Raji (cell line): ENCODE measurements at regions not wholly inside any gene's neighbourhood (a gene's known extent, or its start where the extent isn't known, plus 50 kb on each side); places are given as distances from the start of the nearest gene placed in this dataset.

Experiments
- POLR2A ChIP-seq: IDR thresholded peaks from 2 replicates; pipeline ENCODE4 v1.6.1; 2011; ENCODE audit warnings: low read depth, low read length, control low read depth; ENCODE audit not compliant: insufficient read depth

DNA sequence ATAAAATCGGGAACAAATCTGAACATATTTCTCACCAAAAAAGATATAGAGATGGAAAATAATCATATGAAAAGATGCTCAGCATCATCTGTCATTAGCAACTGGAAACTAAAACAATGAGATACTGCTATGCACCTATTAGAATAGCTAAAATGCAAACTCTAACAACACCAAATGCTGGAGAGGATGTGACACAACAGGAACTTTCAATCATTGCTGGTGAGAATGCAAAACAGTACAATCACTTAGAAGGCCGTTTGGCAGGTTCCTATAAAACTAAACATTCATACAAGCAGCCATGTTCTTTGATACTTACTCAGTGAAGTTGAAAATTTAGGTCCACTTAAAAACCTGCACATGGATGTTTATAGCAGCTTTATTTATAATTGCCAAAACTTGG, 67.0 kb downstream of the FAM50B start:
- TF ChIP-seq POLR2A: no peak

DNA sequence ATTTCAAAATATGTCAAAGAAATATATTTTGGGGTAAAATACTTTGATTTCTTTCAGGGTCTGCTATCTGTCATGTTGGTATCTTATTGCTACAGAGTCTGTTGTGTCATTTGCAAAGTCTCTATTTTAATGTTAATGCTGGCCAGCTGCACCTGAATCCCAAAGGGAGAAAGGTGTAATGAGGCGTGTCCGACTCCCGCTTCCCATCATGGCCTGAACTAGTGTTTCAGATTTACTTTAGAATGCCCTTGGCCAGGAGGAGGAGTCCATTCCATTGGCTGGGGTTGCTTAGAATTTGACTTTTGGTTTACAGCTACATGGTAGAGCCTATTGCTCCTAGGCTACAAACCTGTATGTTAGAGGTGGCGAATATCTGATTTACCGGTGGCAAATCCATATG, 69.3 kb downstream of the FAM50B start:
- no peak for TF ChIP-seq POLR2A

- TF ChIP-seq POLR2A: no peak
These were observed 70.0 kb downstream of the FAM50B start for GRCh38 chr6:3919130-3919628.

GRCh38 chr6:3919849-3920248, 70.7 kb downstream of the FAM50B start:
- TF ChIP-seq POLR2A: no peak

GRCh38 chr6:3920321-3920720, 71.1 kb downstream of the FAM50B start:
- TF ChIP-seq POLR2A: no peak

DNA sequence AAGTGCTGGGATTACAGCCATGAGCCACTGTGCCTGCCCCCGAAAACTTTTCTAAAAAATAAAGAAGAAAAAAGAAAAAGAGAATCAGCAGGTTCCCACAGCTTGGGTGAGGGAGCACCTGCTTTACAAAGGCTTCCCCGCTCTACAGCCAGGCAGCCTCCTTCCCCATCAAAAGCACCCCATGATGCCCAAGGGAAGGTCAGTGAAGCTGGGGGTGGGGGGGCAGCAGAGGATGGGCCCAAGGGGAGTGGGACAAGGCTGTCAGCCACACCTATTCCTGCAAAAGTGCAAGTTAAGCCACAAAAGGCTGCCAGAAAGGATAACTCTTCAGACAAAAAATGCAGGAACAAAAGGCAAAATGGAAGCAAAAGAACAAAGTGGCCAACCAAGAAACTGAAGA, 72.5 kb downstream of the FAM50B start:
- no peak for TF ChIP-seq POLR2A

DNA sequence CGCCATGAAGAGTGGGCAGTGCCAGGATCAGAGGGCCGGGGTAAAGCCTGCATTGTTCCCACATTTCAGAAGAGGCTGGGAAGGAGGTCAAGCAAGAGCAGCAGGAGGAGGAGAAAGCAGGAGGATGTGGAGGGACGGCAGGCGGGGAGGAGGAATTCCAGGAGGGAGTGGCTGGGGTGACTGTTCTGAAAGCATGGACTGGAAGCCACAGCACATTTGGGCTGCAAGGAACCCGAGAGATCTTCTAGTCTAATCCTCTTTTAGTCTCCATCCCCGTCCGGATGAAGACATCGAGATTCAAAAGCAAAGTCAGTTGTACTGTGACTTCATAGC, 76.9 kb downstream of the FAM50B start:
- no peak for TF ChIP-seq POLR2A

- no peak for TF ChIP-seq POLR2A
These were observed 78.9 kb downstream of the FAM50B start for GRCh38 chr6:3928111-3928510.

DNA sequence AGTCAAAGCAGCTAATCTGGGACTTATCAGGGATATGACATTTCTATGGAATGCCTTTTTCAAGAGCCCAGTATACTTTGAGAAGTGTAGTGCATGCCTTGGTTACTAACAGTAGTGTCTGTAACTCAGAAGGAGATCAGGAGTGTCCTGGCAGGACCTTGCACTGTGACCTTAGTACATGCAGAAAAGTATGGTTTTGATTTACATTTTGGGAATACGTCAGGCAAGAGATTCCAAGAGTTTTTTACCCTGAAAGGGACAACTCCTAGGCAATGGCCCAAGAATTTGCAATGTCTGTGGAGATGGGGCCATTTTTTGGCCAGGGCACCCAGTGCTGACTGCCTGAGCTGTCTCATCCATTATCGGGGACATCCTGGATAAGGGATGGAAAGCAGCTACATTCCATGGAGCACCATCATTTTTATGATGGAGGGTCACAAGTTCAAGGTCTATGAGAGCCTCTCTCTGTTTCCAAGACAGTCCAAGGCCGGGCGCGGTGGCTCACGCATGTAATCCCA, 80.2 kb downstream of the FAM50B start:
- no peak for TF ChIP-seq POLR2A

- TF ChIP-seq POLR2A: no peak
These were observed 88.3 kb downstream of the FAM50B start for GRCh38 chr6:3937438-3937837.

DNA sequence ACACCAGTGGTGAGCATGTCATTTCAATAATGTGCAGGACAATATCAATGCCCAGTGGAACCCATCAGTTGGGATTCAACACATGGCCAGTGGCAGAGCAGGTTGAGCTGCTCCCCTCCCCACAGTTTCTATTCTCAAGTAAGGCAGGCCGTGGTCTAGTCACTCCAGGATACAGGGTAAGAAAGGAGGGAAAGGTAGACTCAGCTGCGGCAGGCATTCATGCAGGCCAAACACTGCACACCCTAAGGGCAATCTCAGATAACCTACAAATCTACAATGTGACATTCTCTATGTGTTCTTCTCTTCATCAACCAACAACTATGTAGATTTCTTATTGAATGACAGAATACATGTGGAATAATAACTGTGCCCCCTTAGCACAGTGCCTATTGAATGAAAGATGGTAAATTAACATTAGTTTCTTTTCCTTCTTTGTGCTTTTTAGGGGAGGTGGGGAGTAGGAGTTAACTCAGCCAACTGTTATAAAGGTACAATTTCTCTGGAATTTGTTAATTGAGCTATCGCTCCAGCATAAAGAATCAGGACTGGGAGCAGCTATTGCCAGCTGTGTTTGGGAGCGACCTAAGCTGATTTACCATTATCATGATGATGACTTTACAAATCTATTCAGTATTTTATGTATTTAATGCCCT, 89.7 kb downstream of the FAM50B start:
- no peak for TF ChIP-seq POLR2A

GRCh38 chr6:3939368-3939958, 90.3 kb downstream of the FAM50B start:
- TF ChIP-seq POLR2A: no peak

DNA sequence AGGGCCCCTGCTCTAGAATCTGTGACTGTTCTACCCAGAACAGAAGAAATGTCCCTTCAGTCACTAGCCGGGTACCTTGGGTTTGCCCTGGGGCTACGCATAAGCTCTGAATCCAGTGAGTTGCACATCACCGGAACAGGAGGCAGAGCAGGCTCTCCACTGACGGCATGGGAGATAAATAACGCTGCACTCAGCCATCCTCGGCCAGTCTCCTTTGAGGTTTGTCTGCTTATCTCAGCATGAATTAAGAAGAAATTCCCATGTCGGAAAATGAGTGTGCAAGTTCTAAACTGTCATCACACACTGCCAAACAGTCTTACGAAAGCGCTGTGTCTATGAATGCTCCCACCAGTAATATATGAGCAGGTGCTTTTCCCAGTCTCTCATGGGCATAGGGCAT, 90.8 kb downstream of the FAM50B start:
- no peak for TF ChIP-seq POLR2A

GRCh38 chr6:3940703-3941102, 91.5 kb downstream of the FAM50B start:
- TF ChIP-seq POLR2A: no peak

DNA sequence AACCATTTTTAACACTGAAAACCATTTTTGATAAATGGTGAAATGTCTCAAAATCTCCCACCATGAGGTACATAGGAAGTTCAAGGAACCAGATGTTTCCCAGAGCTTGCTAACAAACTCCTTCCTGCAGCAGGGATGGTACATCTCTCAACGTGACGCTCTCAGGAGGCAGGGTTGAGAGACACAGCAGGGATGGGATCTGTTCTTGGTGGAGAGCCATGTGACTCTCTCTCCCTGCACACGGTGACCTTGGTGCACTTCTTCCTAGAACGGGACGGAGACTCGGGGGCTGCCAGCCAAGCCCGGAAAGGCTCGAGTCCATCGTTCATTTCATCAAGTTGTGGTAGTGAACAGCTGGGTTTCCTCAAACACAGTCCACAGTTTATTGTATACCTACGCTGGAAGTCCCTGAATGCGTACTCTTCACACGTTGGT, 94.2 kb downstream of the FAM50B start:
- TF ChIP-seq POLR2A: no peak

- no peak for TF ChIP-seq POLR2A
These were observed 95.1 kb downstream of the FAM50B start for GRCh38 chr6:3944246-3944645.

DNA sequence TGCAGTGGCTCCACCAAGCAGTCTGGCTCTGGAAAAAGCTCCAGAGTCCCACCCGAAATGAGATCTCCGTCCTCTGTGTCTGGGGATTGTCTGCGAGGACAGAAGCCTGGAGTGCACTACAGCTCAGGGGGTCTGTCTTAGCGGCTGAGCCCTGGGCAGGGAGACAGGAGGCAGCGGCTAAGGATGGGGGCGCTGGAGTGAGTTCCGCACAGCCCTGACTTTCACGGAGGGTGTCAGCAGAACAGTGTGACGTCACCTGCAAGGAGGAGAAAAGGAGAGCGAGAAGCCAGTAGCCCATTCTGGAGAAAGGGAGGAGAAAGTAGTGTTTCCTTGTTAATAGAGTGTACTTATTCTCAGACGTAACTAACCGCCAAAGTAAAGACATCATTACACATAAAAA, 97.6 kb downstream of the FAM50B start:
- no peak for TF ChIP-seq POLR2A

DNA sequence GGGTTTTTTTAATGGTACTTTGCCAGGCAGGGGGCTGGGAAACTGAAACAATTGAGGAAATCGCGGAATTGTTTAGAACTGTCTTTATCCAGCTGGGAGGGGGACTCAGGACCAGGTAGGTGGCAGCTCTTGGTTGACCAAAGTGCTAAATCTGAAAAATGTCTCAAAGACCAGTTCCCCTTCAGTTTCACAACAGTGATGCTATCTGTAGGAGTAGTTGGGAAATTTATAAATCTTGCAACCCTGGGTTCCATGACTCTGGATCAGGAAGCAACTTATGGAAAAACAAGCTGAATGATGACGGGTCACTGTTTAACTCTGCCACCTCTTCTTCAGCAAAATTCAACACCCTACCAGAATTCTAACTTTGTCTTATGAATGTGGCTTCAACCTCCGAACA, 99.7 kb downstream of the FAM50B start:
- TF ChIP-seq POLR2A: no peak

GRCh38 chr6:3949521-3949920, 100.3 kb downstream of the FAM50B start:
- no peak for TF ChIP-seq POLR2A
